Activated naive CD8-positive, alpha-beta T cell treated with anti-CD3 and anti-CD28 coated beads, Interleukin-2, amount 50 U/mL, for 24 hours (primary cell): ENCODE measurements at regions not wholly inside any gene's neighbourhood (a gene's known extent, or its start where the extent isn't known, plus 50 kb on each side); places are given as distances from the start of the nearest gene placed in this dataset.

Source experiments
- ATAC-seq: fragments of 150-1000 bp; cut with Tn5 transposase; one replicate; pipeline ENCODE4 v1.10.0; 2021
- DNase-seq: peaks from one replicate; pipeline ENCODE4 v3.0.0; 2021
- H3K27ac Mint-ChIP-seq: one replicate; pipeline ENCODE4 v1.8.0; 2021; ENCODE audit warnings: mild to moderate bottlenecking, mixed read lengths
- H3K27me3 Mint-ChIP-seq: one replicate; pipeline ENCODE4 v1.8.0; 2021; ENCODE audit warnings: mixed read lengths
- H3K36me3 Mint-ChIP-seq: one replicate; pipeline ENCODE4 v1.8.0; 2021; ENCODE audit warnings: low read depth, mixed read lengths
- H3K4me1 Mint-ChIP-seq: one replicate; pipeline ENCODE4 v1.8.0; 2021; ENCODE audit warnings: mixed read lengths
- H3K4me3 Mint-ChIP-seq: one replicate; pipeline ENCODE4 v1.8.0; 2021; ENCODE audit warnings: mild to moderate bottlenecking, moderate library complexity, mixed read lengths
- H3K9me3 Mint-ChIP-seq: one replicate; pipeline ENCODE4 v1.8.0; 2021; ENCODE audit warnings: mixed read lengths

DNA sequence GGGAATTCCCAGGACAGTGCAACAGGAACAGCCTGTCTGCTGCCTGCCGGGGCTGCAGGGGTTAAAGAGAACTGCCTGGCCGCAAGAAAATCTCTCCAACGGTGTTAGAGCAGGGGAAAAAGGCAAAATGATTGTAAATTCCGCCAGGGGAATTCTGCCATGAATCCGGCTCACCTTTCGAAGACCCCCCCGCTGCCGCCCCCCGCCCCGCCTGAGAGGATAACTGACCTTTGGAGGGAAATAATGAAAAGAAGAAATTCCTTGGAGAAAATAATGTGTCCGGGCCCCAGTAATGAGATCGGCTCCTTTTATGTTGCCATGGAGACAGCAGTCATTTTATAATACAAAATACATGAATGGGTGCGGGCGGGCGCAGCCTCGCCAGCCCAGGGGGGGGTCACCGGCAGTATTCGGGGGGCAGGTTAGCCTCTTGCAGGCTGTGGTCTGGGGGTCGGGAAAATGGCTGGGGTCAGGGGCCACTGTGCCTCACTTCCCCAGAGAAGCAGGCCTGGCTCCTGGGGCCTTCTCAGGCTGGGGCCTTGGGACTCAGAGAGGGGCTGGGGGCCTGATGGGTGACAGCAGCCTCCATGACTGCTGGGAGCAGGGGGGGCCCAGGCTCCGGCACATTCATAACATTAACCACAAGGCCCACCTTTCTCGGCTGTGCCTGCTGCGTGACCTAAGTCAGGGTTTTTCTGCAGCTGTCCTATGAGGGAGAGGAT is 228.1 kb downstream of the MN1 start:
- Mint-ChIP-seq H3K4me1 (no peaks in the 10 kb centered on the region), H3K4me3 (no peak overlapping the region), H3K36me3 (no peaks in the 10 kb centered on the region), H3K27me3 (peaks cover 5% of the 10 kb centered on the region), H3K27ac (no peak overlapping the region), H3K9me3 (no peaks in the 10 kb centered on the region)
- no peak for DNase-seq
- no peak for ATAC-seq

GRCh38 chr22:27574002-27574366 is 227.6 kb downstream of the MN1 start:
- ATAC-seq (no peak), DNase-seq (no peak)
- peaks cover 5% of the 10 kb centered on the region for H3K27me3 Mint-ChIP-seq
- no peak overlapping the region for H3K27ac Mint-ChIP-seq
- no peaks in the 10 kb centered on the region for H3K9me3 Mint-ChIP-seq
- H3K4me3 Mint-ChIP-seq: no peak overlapping the region
- H3K36me3 Mint-ChIP-seq: no peaks in the 10 kb centered on the region
- no peaks in the 10 kb centered on the region for H3K4me1 Mint-ChIP-seq

GRCh38 chr22:27574651-27575050 is 226.9 kb downstream of the MN1 start:
- no peak overlapping the region for H3K27ac Mint-ChIP-seq
- H3K27me3 Mint-ChIP-seq: peaks cover 7% of the 10 kb centered on the region
- no peak overlapping the region for H3K4me3 Mint-ChIP-seq
- ATAC-seq: no peak
- no peaks in the 10 kb centered on the region for H3K9me3 Mint-ChIP-seq
- DNase-seq: no peak
- no peaks in the 10 kb centered on the region for H3K4me1 Mint-ChIP-seq
- H3K36me3 Mint-ChIP-seq: no peaks in the 10 kb centered on the region

DNA sequence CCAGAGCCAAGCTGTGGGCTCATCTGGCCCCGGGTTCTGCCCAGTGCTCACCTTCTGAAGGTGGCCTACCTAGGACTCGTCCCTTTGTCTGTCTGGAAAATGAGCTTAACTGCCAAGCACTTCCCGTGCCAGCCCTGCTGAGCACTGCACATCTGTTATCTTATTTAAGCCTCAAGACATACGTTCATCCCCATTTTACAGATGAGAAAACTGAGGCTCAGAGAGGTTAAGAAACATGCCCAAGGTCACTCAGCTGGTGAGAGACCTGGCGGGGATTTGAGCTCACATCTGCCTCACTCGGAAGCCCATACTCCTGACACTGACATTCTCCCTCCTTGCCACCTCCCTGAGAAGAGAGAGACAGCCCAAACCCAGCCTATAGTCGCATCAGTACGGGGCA is 226.2 kb downstream of the MN1 start:
- no peak overlapping the region for H3K27ac Mint-ChIP-seq
- DNase-seq (no peak), ATAC-seq (no peak)
- H3K36me3 Mint-ChIP-seq: no peaks in the 10 kb centered on the region
- H3K9me3 Mint-ChIP-seq: no peaks in the 10 kb centered on the region
- no peaks in the 10 kb centered on the region for H3K4me1 Mint-ChIP-seq
- H3K4me3 Mint-ChIP-seq: no peak overlapping the region
- peaks cover 7% of the 10 kb centered on the region for H3K27me3 Mint-ChIP-seq

- H3K27me3 Mint-ChIP-seq: peaks cover 12% of the 10 kb centered on the region
- DNase-seq: no peak
- no peak for ATAC-seq
- no peaks in the 10 kb centered on the region for H3K9me3 Mint-ChIP-seq
- H3K27ac Mint-ChIP-seq: no peak overlapping the region
- no peaks in the 10 kb centered on the region for H3K36me3 Mint-ChIP-seq
- no peaks in the 10 kb centered on the region for H3K4me1 Mint-ChIP-seq
- H3K4me3 Mint-ChIP-seq: no peak overlapping the region
These were observed 225.1 kb downstream of the MN1 start for GRCh38 chr22:27576413-27576812.

- Mint-ChIP-seq H3K36me3 (no peaks in the 10 kb centered on the region), H3K27ac (no peak overlapping the region), H3K4me1 (no peaks in the 10 kb centered on the region), H3K27me3 (peaks cover 12% of the 10 kb centered on the region), H3K9me3 (no peaks in the 10 kb centered on the region), H3K4me3 (no peak overlapping the region)
- ATAC-seq (no peak), DNase-seq (no peak)
These were observed 224.6 kb downstream of the MN1 start for GRCh38 chr22:27576815-27577573.

- Mint-ChIP-seq H3K36me3 (no peaks in the 10 kb centered on the region), H3K27ac (no peak overlapping the region), H3K4me3 (no peak overlapping the region), H3K27me3 (peaks cover 12% of the 10 kb centered on the region), H3K4me1 (no peaks in the 10 kb centered on the region), H3K9me3 (no peaks in the 10 kb centered on the region)
- ATAC-seq: no peak
- no peak for DNase-seq
These were observed 224.0 kb downstream of the MN1 start for GRCh38 chr22:27577574-27577969.

DNA sequence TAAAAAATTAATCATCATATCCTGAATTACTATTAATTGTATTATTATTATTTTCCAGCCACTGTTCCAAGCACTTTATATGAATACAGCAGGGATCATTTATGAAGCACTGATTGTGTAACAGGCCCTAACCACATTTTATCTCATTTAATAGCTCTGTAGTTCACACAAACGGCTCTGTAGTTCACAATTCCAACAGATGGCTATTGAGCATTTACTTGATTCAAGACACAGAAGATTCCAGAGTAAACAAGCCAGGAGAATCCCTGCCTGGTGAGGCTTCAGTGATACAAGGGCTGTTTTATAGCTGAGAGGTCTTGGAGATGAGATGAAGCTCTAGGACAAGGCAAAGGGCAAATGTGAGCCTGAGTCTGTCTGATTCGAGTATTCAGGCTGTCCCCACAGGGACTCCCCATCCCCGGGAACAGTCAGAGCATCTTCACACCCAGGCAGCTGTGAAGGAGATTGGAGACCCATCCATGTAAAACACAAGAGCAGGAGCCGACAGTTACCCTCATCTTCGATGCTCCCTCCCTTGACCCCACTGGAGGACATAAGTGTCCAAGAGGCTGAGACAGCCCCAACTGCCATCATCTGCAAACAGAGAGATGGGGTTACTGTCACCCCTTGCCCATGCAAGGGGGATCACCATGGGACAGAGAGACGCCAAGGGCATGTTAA is 222.5 kb downstream of the MN1 start:
- H3K4me3 Mint-ChIP-seq: no peak overlapping the region
- DNase-seq (no peak), ATAC-seq (no peak)
- H3K27ac Mint-ChIP-seq: no peak overlapping the region
- H3K36me3 Mint-ChIP-seq: no peaks in the 10 kb centered on the region
- no peaks in the 10 kb centered on the region for H3K9me3 Mint-ChIP-seq
- H3K4me1 Mint-ChIP-seq: no peaks in the 10 kb centered on the region
- H3K27me3 Mint-ChIP-seq: peaks cover 9% of the 10 kb centered on the region

DNA sequence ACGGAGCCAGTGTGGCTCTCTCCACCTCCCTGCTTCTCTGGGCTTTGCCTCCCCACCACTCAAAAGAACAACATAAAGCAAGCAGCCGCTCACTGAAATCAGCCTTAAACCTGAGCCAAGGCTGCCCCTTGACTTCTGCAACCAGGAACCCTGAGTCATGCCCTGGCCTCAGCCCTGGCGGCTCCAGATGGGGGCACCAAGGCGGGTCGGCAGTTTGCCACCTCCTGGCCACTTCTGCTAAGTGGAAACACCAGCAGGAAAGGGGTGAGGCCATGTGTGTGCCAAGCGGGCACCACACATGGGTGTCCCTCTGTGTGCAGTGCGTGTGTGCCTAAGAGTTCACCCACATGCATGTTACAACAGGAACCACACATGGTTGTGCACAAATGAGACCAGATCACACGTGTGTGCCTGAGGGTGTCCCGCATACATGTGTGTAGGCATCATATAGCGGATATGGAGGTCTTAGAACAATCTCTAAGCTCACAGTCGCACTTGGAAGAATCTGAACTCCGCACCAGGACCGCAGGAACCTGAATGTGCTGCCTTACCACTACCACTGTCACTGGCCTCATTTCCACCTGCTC is 221.2 kb downstream of the MN1 start:
- no peaks in the 10 kb centered on the region for H3K9me3 Mint-ChIP-seq
- no peaks in the 10 kb centered on the region for H3K36me3 Mint-ChIP-seq
- no peak overlapping the region for H3K27ac Mint-ChIP-seq
- no peaks in the 10 kb centered on the region for H3K4me1 Mint-ChIP-seq
- H3K27me3 Mint-ChIP-seq: peaks cover 11% of the 10 kb centered on the region
- no peak overlapping the region for H3K4me3 Mint-ChIP-seq
- DNase-seq: no peak
- ATAC-seq: no peak

DNA sequence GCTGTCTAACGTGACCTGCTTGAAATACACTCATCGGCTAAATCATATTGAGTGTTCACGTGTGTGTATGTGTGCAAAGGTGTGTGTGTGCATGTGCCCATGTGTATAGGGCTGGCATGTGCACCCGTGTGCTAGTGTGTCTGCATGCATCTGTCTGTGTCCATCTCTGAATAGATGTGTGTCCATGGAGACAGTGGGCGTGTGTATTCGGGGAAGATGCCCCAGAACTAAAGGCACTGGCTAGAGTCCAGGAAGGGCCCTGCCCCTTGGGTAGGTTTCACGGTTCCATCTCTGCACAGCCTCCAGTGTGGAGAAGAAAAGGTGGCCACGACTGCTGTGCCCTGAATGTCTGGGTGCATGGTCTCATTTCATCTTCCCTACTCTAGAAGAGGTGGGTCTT is 220.3 kb downstream of the MN1 start:
- Mint-ChIP-seq H3K4me3 (no peak overlapping the region), H3K4me1 (no peaks in the 10 kb centered on the region), H3K27ac (no peak overlapping the region), H3K36me3 (no peaks in the 10 kb centered on the region), H3K27me3 (peaks cover 11% of the 10 kb centered on the region), H3K9me3 (no peaks in the 10 kb centered on the region)
- no peak for ATAC-seq
- DNase-seq: no peak

- Mint-ChIP-seq H3K36me3 (no peaks in the 10 kb centered on the region), H3K9me3 (no peaks in the 10 kb centered on the region), H3K4me1 (no peaks in the 10 kb centered on the region), H3K4me3 (no peak overlapping the region), H3K27me3 (peaks cover 11% of the 10 kb centered on the region), H3K27ac (no peak overlapping the region)
- DNase-seq (no peak), ATAC-seq (no peak)
These were observed 219.9 kb downstream of the MN1 start for GRCh38 chr22:27581688-27582087.

- no peaks in the 10 kb centered on the region for H3K36me3 Mint-ChIP-seq
- no peak overlapping the region for H3K27ac Mint-ChIP-seq
- H3K4me1 Mint-ChIP-seq: no peaks in the 10 kb centered on the region
- ATAC-seq: no peak
- DNase-seq: no peak
- H3K27me3 Mint-ChIP-seq: peaks cover 11% of the 10 kb centered on the region
- H3K9me3 Mint-ChIP-seq: no peaks in the 10 kb centered on the region
- no peak overlapping the region for H3K4me3 Mint-ChIP-seq
These were observed 217.7 kb downstream of the MN1 start for GRCh38 chr22:27583856-27584255.

DNA sequence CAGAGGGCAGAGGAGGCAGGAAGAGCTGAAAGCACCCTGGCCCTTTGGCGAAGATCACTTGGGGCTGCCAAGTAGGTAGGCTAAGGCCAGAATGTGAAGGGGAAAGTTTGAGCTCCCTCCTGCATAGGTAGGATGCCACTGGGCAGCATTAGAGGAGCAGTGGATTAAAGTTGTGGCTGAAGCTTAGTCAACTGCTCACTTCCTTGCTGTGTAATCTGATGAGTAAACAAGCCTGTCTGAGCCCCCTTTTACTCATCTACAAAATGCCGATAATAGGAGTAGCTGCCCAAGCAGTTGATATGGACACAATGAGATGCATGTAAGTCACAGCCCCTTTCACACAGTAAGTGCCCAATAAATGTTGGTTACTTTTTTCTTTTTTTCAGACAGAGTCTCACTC is 216.4 kb downstream of the MN1 start:
- no peak overlapping the region for H3K27ac Mint-ChIP-seq
- H3K9me3 Mint-ChIP-seq: no peaks in the 10 kb centered on the region
- H3K27me3 Mint-ChIP-seq: peaks cover 12% of the 10 kb centered on the region
- DNase-seq (no peak), ATAC-seq (no peak)
- H3K4me3 Mint-ChIP-seq: no peak overlapping the region
- no peaks in the 10 kb centered on the region for H3K36me3 Mint-ChIP-seq
- H3K4me1 Mint-ChIP-seq: no peaks in the 10 kb centered on the region

GRCh38 chr22:27588268-27588667 is 213.3 kb downstream of the MN1 start:
- no peaks in the 10 kb centered on the region for H3K9me3 Mint-ChIP-seq
- H3K4me3 Mint-ChIP-seq: no peak overlapping the region
- H3K27ac Mint-ChIP-seq: no peak overlapping the region
- no peaks in the 10 kb centered on the region for H3K4me1 Mint-ChIP-seq
- ATAC-seq (no peak), DNase-seq (no peak)
- H3K27me3 Mint-ChIP-seq: peaks cover 4% of the 10 kb centered on the region
- H3K36me3 Mint-ChIP-seq: no peaks in the 10 kb centered on the region

DNA sequence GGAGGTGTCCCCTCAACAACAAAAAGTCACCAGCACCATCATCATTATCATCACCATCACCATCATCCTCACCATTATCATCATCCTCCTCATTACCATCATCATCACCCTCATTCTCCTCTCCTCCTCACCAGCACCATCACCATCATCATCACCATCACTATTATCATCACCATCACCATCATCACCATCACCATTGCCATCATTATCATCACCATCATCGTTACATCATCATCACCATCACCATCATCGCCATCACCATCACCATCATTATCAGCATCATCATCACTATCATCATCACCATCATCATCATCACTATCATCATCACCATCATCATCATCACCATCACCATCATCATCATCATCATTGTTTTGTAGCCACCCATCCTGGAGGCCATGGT is 212.6 kb downstream of the MN1 start:
- ATAC-seq (no peak), DNase-seq (no peak)
- no peaks in the 10 kb centered on the region for H3K36me3 Mint-ChIP-seq
- H3K4me3 Mint-ChIP-seq: no peak overlapping the region
- peaks cover 4% of the 10 kb centered on the region for H3K27me3 Mint-ChIP-seq
- H3K9me3 Mint-ChIP-seq: no peaks in the 10 kb centered on the region
- no peak overlapping the region for H3K27ac Mint-ChIP-seq
- no peaks in the 10 kb centered on the region for H3K4me1 Mint-ChIP-seq
